AG04450 (cell line): ENCODE measurements at regions not wholly inside any gene's neighbourhood (a gene's known extent, or its start where the extent isn't known, plus 50 kb on each side); places are given as distances from the start of the nearest gene placed in this dataset.

ENCODE experiments used
- CTCF ChIA-PET: fragments of 300-600, 350-600 bp; formaldehyde crosslinking; extraction: SDS; loops from one replicate; lab custom pipeline; 2022; ENCODE audit warnings: antibody characterized with exemption, inconsistent platforms; lab: Charles Lee
- POLR2A ChIA-PET: fragments of 350-600 bp; formaldehyde crosslinking; extraction: SDS; loops from one replicate; lab custom pipeline; 2021; ENCODE audit warnings: antibody characterized with exemption, inconsistent platforms; lab: Yijun Ruan, JAX
- DNase-seq: peaks from one replicate; pipeline ENCODE4 v3.0.0-alpha.2; 2011; ENCODE audit warnings: low read depth, low spot score
- H3K27ac ChIP-seq: one replicate; pipeline ENCODE4 v1.5.1; 2012; ENCODE audit warnings: low read depth, low read length, control low read depth
- H3K27me3 ChIP-seq: one replicate; pipeline ENCODE4 v1.6.0; 2012; ENCODE audit warnings: low read length; ENCODE audit not compliant: control insufficient read depth, insufficient read depth
- H3K4me3 ChIP-seq: 2 replicates; pipeline ENCODE4 v1.5.1; 2011; ENCODE audit warnings: mild to moderate bottlenecking, low read depth, low read length, control low read depth
- H3K9me3 ChIP-seq: 2 replicates; pipeline ENCODE4 v1.5.1; 2012; ENCODE audit warnings: low read length; ENCODE audit not compliant: control insufficient read depth, insufficient read depth
- TF ChIP-seq, protein P1 (sequence below): IDR thresholded peaks from 2 replicates; pipeline ENCODE4 v1.5.1; 2011; ENCODE audit warnings: low read depth, low read length, control low read depth, inconsistent platforms

GRCh38 chr10:4102802-4103344 lies 317.9 kb upstream of the KLF6 start:
- DNase-seq = no peak
- TF ChIP-seq, protein P1, sequence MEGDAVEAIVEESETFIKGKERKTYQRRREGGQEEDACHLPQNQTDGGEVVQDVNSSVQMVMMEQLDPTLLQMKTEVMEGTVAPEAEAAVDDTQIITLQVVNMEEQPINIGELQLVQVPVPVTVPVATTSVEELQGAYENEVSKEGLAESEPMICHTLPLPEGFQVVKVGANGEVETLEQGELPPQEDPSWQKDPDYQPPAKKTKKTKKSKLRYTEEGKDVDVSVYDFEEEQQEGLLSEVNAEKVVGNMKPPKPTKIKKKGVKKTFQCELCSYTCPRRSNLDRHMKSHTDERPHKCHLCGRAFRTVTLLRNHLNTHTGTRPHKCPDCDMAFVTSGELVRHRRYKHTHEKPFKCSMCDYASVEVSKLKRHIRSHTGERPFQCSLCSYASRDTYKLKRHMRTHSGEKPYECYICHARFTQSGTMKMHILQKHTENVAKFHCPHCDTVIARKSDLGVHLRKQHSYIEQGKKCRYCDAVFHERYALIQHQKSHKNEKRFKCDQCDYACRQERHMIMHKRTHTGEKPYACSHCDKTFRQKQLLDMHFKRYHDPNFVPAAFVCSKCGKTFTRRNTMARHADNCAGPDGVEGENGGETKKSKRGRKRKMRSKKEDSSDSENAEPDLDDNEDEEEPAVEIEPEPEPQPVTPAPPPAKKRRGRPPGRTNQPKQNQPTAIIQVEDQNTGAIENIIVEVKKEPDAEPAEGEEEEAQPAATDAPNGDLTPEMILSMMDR = no peak
- H3K27me3 ChIP-seq = no peaks in the 10 kb centered on the region
- ChIA-PET POLR2A (no interaction called here), CTCF (no interaction called here)
- H3K27ac ChIP-seq = no peak overlapping the region
- H3K4me3 ChIP-seq = no peak overlapping the region
- peaks cover 5% of the 10 kb centered on the region; the same call in 1 of the 2 replicates for H3K9me3 ChIP-seq

GRCh38 chr10:4101918-4102654 lies 317.1 kb upstream of the KLF6 start:
- CTCF ChIA-PET = no interaction called here
- H3K27ac ChIP-seq = no peak overlapping the region

DNA sequence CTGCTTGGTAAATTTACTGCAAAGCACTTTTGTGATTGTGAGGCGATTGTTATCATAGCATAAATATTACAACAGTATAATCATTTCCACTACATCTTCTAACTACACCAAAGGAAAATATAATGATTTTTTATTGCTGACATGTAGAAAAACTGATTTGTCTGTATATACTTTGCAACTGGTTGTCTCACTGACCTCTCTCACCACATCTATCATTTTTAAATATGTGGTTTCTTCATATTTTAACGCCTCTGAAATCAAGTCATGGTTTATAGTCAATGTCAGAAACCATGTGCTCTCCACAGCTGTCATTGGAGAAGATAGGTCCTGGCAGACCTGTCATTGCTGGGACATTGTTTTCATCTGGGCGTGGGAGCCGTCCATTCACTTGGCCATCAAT lies 315.4 kb upstream of the KLF6 start:
- Histone ChIP-seq H3K27ac (no peak overlapping the region), H3K4me3 (no peak overlapping the region), H3K9me3 (peaks cover 3% of the 10 kb centered on the region; the same call in 1 of the 2 replicates), H3K27me3 (no peaks in the 10 kb centered on the region)
- CTCF ChIA-PET = interaction anchor here (0.7 kb wide), 1 partner anchor 267 kb away, joined by 4 read pairs; no protein-coding TSS in a partner anchor
- POLR2A ChIA-PET = no interaction called here
- TF ChIP-seq, protein P1 = no peak
- no peak for DNase-seq

More at GRCh38 chr10:4101918-4102654, 317.1 kb upstream of the KLF6 start:
- peaks cover 5% of the 10 kb centered on the region; the same call in 1 of the 2 replicates for H3K9me3 ChIP-seq
- H3K4me3 ChIP-seq = no peak overlapping the region
- no peak for DNase-seq
- TF ChIP-seq, protein P1 = no peak
- H3K27me3 ChIP-seq = no peaks in the 10 kb centered on the region
- POLR2A ChIA-PET = no interaction called here

DNA sequence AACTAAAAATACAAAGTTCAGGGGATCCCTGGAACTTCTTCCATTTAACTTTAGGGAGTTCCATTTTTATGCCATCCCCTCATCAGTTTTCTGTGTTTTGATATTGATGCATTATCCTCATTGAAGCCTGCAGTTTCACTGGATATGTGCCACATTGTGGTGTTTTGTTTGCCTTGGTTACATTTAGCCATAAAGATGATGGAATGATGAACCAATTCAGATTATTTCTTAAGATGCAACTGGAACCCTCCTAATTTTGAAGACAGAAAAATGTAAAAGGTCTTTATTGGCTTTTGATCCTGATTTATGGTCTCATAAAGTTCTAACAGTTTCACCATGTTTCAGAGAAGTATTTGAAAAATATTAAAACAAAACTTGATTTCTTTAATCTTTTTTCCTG lies 314.2 kb upstream of the KLF6 start:
- no peak overlapping the region for H3K4me3 ChIP-seq
- TF ChIP-seq, protein P1 = no peak
- H3K9me3 ChIP-seq = no peaks in the 10 kb centered on the region
- H3K27me3 ChIP-seq = no peaks in the 10 kb centered on the region
- no peak overlapping the region for H3K27ac ChIP-seq
- POLR2A ChIA-PET = no interaction called here
- CTCF ChIA-PET = no interaction called here
- no peak for DNase-seq

- Histone ChIP-seq H3K27me3 (no peaks in the 10 kb centered on the region), H3K27ac (no peak overlapping the region), H3K4me3 (no peak overlapping the region), H3K9me3 (no peaks in the 10 kb centered on the region)
- TF ChIP-seq, protein P1 = no peak
- ChIA-PET POLR2A (no interaction called here), CTCF (interaction anchor here (0.5 kb wide), 1 partner anchor 10 kb away, joined by 4 read pairs; no protein-coding TSS in a partner anchor)
- no peak for DNase-seq
These were observed 310.3 kb upstream of the KLF6 start for GRCh38 chr10:4095166-4095917.
